ENCODE measurements at regions not wholly inside any gene's neighbourhood (a gene's known extent, or its start where the extent isn't known, plus 50 kb on each side); places are given as distances from the start of the nearest gene placed in this dataset.

GRCh38 chr15:72902245-72902918 is 118.8 kb upstream of the ADPGK start:
- peaks cover 12 to 18% of the 10 kb centered on the region in 2 donors for H3K4me1 ChIP-seq
- in situ Hi-C loops (cut with MboI; ENCODE audit: low sequenced_read_pairs in 4 of 4): no loop called here

GRCh38 chr15:72892986-72893385 is 109.4 kb upstream of the ADPGK start:
- no peak overlapping the region for H3K4me3 ChIP-seq
- no peaks in the 10 kb centered on the region for H3K36me3 ChIP-seq
- H3K27ac ChIP-seq: no peak overlapping the region
- intact Hi-C loops (cut with DNase I; ENCODE audit: low total_unique reads): no loop called here
- H3K9me3 ChIP-seq: no peaks in the 10 kb centered on the region
- no peaks in the 10 kb centered on the region for H3K27me3 ChIP-seq
- TF ChIP-seq POLR2A (IDR thresholded peaks at IDR 0.05) (no peak), CTCF (IDR thresholded peaks at IDR 0.05 in 4 of 5, conservative IDR thresholded peaks at IDR 0.05 in 1 of 5) (no peak)
- in situ Hi-C loops (cut with MboI; ENCODE audit: low sequenced_read_pairs in 4 of 4): no loop called here
- DNase-seq: no peak
- H3K4me1 ChIP-seq: peaks cover 0 to 2% of the 10 kb centered on the region in 2 donors
- no peak for ATAC-seq

More at GRCh38 chr15:72902245-72902918, 118.8 kb upstream of the ADPGK start:
- TF ChIP-seq POLR2A (IDR thresholded peaks at IDR 0.05) (no peak), CTCF (IDR thresholded peaks at IDR 0.05 in 4 of 5, conservative IDR thresholded peaks at IDR 0.05 in 1 of 5) (no peak)
- Histone ChIP-seq H3K27me3 (no peaks in the 10 kb centered on the region), H3K4me3 (no peak overlapping the region), H3K36me3 (no peaks in the 10 kb centered on the region), H3K9me3 (no peaks in the 10 kb centered on the region), H3K27ac (peak overlapping the region in 1 of 4 donors; percentile 56)
- DNase-seq (peak; percentile 12 to 50), ATAC-seq (peak; percentile 74 to 86)
- intact Hi-C loops (cut with DNase I; ENCODE audit: low total_unique reads): loop anchor here (10.0 kb wide), 1 partner anchor 108 kb away; no protein-coding TSS in a partner anchor

GRCh38 chr15:72890043-72890442 is 106.5 kb upstream of the ADPGK start:
- no peak for TF ChIP-seq POLR2A (IDR thresholded peaks at IDR 0.05)
- no peak for TF ChIP-seq CTCF (IDR thresholded peaks at IDR 0.05 in 4 of 5, conservative IDR thresholded peaks at IDR 0.05 in 1 of 5)
- Histone ChIP-seq H3K27me3 (no peaks in the 10 kb centered on the region), H3K36me3 (no peaks in the 10 kb centered on the region), H3K9me3 (no peaks in the 10 kb centered on the region), H3K27ac (no peak overlapping the region), H3K4me3 (no peak overlapping the region), H3K4me1 (peaks cover 0 to 12% of the 10 kb centered on the region in 2 donors)
- DNase-seq (no peak), ATAC-seq (no peak)
- intact Hi-C loops (cut with DNase I; ENCODE audit: low total_unique reads): no loop called here
- in situ Hi-C loops (cut with MboI; ENCODE audit: low sequenced_read_pairs in 4 of 4): no loop called here

- no peak for ATAC-seq
- H3K4me3 ChIP-seq: no peak overlapping the region
Measured at GRCh38 chr15:72889545-72889944, 106.0 kb upstream of the ADPGK start.

More at GRCh38 chr15:72889545-72889944, 106.0 kb upstream of the ADPGK start:
- Histone ChIP-seq H3K9me3 (no peaks in the 10 kb centered on the region), H3K27me3 (no peaks in the 10 kb centered on the region), H3K27ac (no peak overlapping the region), H3K36me3 (no peaks in the 10 kb centered on the region), H3K4me1 (peaks cover 0 to 12% of the 10 kb centered on the region in 2 donors)
- in situ Hi-C loops (cut with MboI; ENCODE audit: low sequenced_read_pairs in 4 of 4) (no loop called here), intact Hi-C loops (cut with DNase I; ENCODE audit: low total_unique reads) (no loop called here)
- TF ChIP-seq POLR2A (IDR thresholded peaks at IDR 0.05): no peak
- TF ChIP-seq CTCF (IDR thresholded peaks at IDR 0.05 in 4 of 5, conservative IDR thresholded peaks at IDR 0.05 in 1 of 5): no peak
- no peak for DNase-seq
